CD4-positive, CD25-positive, alpha-beta regulatory T cell (primary cell): ENCODE measurements at regions not wholly inside any gene's neighbourhood (a gene's known extent, or its start where the extent isn't known, plus 50 kb on each side); places are given as distances from the start of the nearest gene placed in this dataset.

ENCODE experiments used
- ATAC-seq, 2 donors: fragments of 150-1000 bp; cut with Tn5 transposase; one replicate each; pipeline ENCODE4 v1.10.0; 2021; ENCODE audit warnings: low read depth in 2 of 2, moderate number of reproducible peaks in 2 of 2, moderate library complexity in 1 of 2
- DNase-seq, 3 donors: peaks; one replicate each; pipeline versions ENCODE4 v3.0.0 to v3.0.0-alpha.2; 2012 to 2022; ENCODE audit warnings: mixed read lengths in 1 of 3
- H3K27ac ChIP-seq: one replicate; pipeline ENCODE4 v1.7.0; 2013; ENCODE audit warnings: mild to moderate bottlenecking, low read length; ENCODE audit not compliant: insufficient read depth, poor library complexity, severe bottlenecking
- H3K27me3 ChIP-seq: one replicate; pipeline ENCODE4 v1.7.0; 2013; ENCODE audit warnings: low read length; ENCODE audit not compliant: control insufficient read depth, insufficient read depth
- H3K36me3 ChIP-seq: one replicate; pipeline ENCODE4 v1.7.0; 2013; ENCODE audit warnings: mild to moderate bottlenecking, low read length, moderate library complexity; ENCODE audit not compliant: control insufficient read depth, insufficient read depth
- H3K4me1 ChIP-seq: 2 replicates; pipeline ENCODE4 v1.7.0; 2013; ENCODE audit warnings: mild to moderate bottlenecking, low read length; ENCODE audit not compliant: insufficient read depth, control insufficient read depth, poor library complexity, severe bottlenecking
- H3K4me3 ChIP-seq: one replicate; pipeline ENCODE4 v1.7.0; 2013; ENCODE audit warnings: low read depth, mild to moderate bottlenecking, low read length, moderate library complexity
- H3K9me3 ChIP-seq, 2 experiments: 1 replicate in 1 of 2; 2 replicates in 1 of 2; pipeline ENCODE4 v1.7.0; 2013; ENCODE audit warnings: low read length in 2 of 2, mild to moderate bottlenecking in 1 of 2, moderate library complexity in 1 of 2; ENCODE audit not compliant: control insufficient read depth in 2 of 2
- H3K27ac Mint-ChIP-seq, 3 donors: one replicate each; pipeline ENCODE4 v1.8.0; 2020 to 2022; ENCODE audit warnings: mild to moderate bottlenecking in 3 of 3, mixed read lengths in 3 of 3, moderate library complexity in 2 of 3
- H3K27me3 Mint-ChIP-seq: one replicate; pipeline ENCODE4 v1.8.0; 2022; ENCODE audit warnings: mild to moderate bottlenecking, mixed read lengths
- H3K36me3 Mint-ChIP-seq: one replicate; pipeline ENCODE4 v1.8.0; 2020; ENCODE audit warnings: mixed read lengths
- H3K4me1 Mint-ChIP-seq, 4 donors: one replicate each; pipeline ENCODE4 v1.8.0; 2020 to 2022; ENCODE audit warnings: mixed read lengths in 4 of 4, mild to moderate bottlenecking in 1 of 4
- H3K4me3 Mint-ChIP-seq, 4 donors: one replicate each; pipeline ENCODE4 v1.8.0; 2020 to 2022; ENCODE audit warnings: mild to moderate bottlenecking in 4 of 4, mixed read lengths in 4 of 4, moderate library complexity in 3 of 4
- H3K9me3 Mint-ChIP-seq, 7 donors: one replicate each; pipeline ENCODE4 v1.8.0; 2020 to 2022; ENCODE audit warnings: mixed read lengths in 7 of 7, mild to moderate bottlenecking in 3 of 7, moderate library complexity in 2 of 7

GRCh38 chr16:65789161-65789945 is 577.1 kb upstream of the CDH5 start:
- no peaks in the 10 kb centered on the region for H3K27me3 Mint-ChIP-seq
- H3K27ac Mint-ChIP-seq, result no peak overlapping the region
- H3K4me1 Mint-ChIP-seq, result no peaks in the 10 kb centered on the region
- H3K36me3 Mint-ChIP-seq, result no peaks in the 10 kb centered on the region
- no peak for DNase-seq
- ATAC-seq, result no peak
- Histone ChIP-seq H3K27me3 (no peaks in the 10 kb centered on the region), H3K4me3 (no peak overlapping the region), H3K9me3 (no peaks in the 10 kb centered on the region), H3K4me1 (no peaks in the 10 kb centered on the region), H3K27ac (no peak overlapping the region), H3K36me3 (no peaks in the 10 kb centered on the region)
- H3K9me3 Mint-ChIP-seq, result peaks cover 0 to 2% (median 0%) of the 10 kb centered on the region in 7 donors
- no peak overlapping the region for H3K4me3 Mint-ChIP-seq

GRCh38 chr16:65788434-65789140 is 577.9 kb upstream of the CDH5 start:
- Histone ChIP-seq H3K27me3 (no peaks in the 10 kb centered on the region), H3K36me3 (no peaks in the 10 kb centered on the region), H3K4me3 (no peak overlapping the region), H3K4me1 (no peaks in the 10 kb centered on the region), H3K9me3 (no peaks in the 10 kb centered on the region), H3K27ac (no peak overlapping the region)
- Mint-ChIP-seq H3K9me3 (peaks cover 0 to 2% (median 0%) of the 10 kb centered on the region in 7 donors), H3K27me3 (no peaks in the 10 kb centered on the region), H3K4me1 (no peaks in the 10 kb centered on the region), H3K4me3 (no peak overlapping the region), H3K27ac (no peak overlapping the region), H3K36me3 (no peaks in the 10 kb centered on the region)
- DNase-seq, result no peak
- no peak for ATAC-seq

GRCh38 chr16:65787921-65788320 is 578.6 kb upstream of the CDH5 start:
- Mint-ChIP-seq H3K9me3 (peaks cover 0 to 2% (median 0%) of the 10 kb centered on the region in 7 donors), H3K27ac (no peak overlapping the region), H3K4me3 (no peak overlapping the region), H3K36me3 (no peaks in the 10 kb centered on the region), H3K27me3 (no peaks in the 10 kb centered on the region), H3K4me1 (no peaks in the 10 kb centered on the region)
- Histone ChIP-seq H3K27ac (no peak overlapping the region), H3K9me3 (no peaks in the 10 kb centered on the region), H3K4me3 (no peak overlapping the region), H3K27me3 (no peaks in the 10 kb centered on the region), H3K4me1 (no peaks in the 10 kb centered on the region), H3K36me3 (no peaks in the 10 kb centered on the region)
- no peak for ATAC-seq
- no peak for DNase-seq

GRCh38 chr16:65786916-65787315 is 579.6 kb upstream of the CDH5 start:
- Histone ChIP-seq H3K27me3 (no peaks in the 10 kb centered on the region), H3K36me3 (no peaks in the 10 kb centered on the region), H3K9me3 (no peaks in the 10 kb centered on the region), H3K4me1 (no peaks in the 10 kb centered on the region), H3K27ac (no peak overlapping the region), H3K4me3 (no peak overlapping the region)
- Mint-ChIP-seq H3K27ac (no peak overlapping the region), H3K9me3 (peaks cover 0 to 2% (median 0%) of the 10 kb centered on the region in 7 donors), H3K4me3 (no peak overlapping the region), H3K4me1 (no peaks in the 10 kb centered on the region), H3K36me3 (no peaks in the 10 kb centered on the region), H3K27me3 (no peaks in the 10 kb centered on the region)
- no peak for DNase-seq
- no peak for ATAC-seq

GRCh38 chr16:65783709-65784474 is 582.6 kb upstream of the CDH5 start:
- Mint-ChIP-seq H3K9me3 (peaks cover 0 to 6% (median 0%) of the 10 kb centered on the region in 7 donors), H3K27ac (no peak overlapping the region), H3K4me3 (no peak overlapping the region), H3K4me1 (no peaks in the 10 kb centered on the region), H3K36me3 (no peaks in the 10 kb centered on the region), H3K27me3 (no peaks in the 10 kb centered on the region)
- Histone ChIP-seq H3K4me3 (no peak overlapping the region), H3K27ac (no peak overlapping the region), H3K36me3 (no peaks in the 10 kb centered on the region), H3K9me3 (no peaks in the 10 kb centered on the region), H3K4me1 (no peaks in the 10 kb centered on the region), H3K27me3 (no peaks in the 10 kb centered on the region)
- DNase-seq, result no peak
- no peak for ATAC-seq

GRCh38 chr16:65782611-65783600 is 583.6 kb upstream of the CDH5 start:
- Histone ChIP-seq H3K36me3 (no peaks in the 10 kb centered on the region), H3K27me3 (no peaks in the 10 kb centered on the region), H3K4me1 (no peaks in the 10 kb centered on the region), H3K4me3 (no peak overlapping the region), H3K9me3 (no peaks in the 10 kb centered on the region), H3K27ac (no peak overlapping the region)
- no peak for DNase-seq
- H3K36me3 Mint-ChIP-seq, result no peaks in the 10 kb centered on the region
- no peaks in the 10 kb centered on the region for H3K27me3 Mint-ChIP-seq
- ATAC-seq, result no peak
- H3K4me3 Mint-ChIP-seq, result no peak overlapping the region
- H3K9me3 Mint-ChIP-seq, result peaks cover 0 to 6% (median 0%) of the 10 kb centered on the region in 7 donors
- no peak overlapping the region for H3K27ac Mint-ChIP-seq
- no peaks in the 10 kb centered on the region for H3K4me1 Mint-ChIP-seq

GRCh38 chr16:65781855-65782254 is 584.6 kb upstream of the CDH5 start:
- no peaks in the 10 kb centered on the region for H3K27me3 ChIP-seq
- no peaks in the 10 kb centered on the region for H3K4me1 Mint-ChIP-seq
- no peaks in the 10 kb centered on the region for H3K36me3 Mint-ChIP-seq
- H3K4me3 Mint-ChIP-seq, result peak overlapping the region in 1 of 4 donors; percentile 47
- DNase-seq (no peak), ATAC-seq (no peak)
- H3K4me3 ChIP-seq, result no peak overlapping the region
- no peaks in the 10 kb centered on the region for H3K36me3 ChIP-seq
- H3K4me1 ChIP-seq, result no peaks in the 10 kb centered on the region
- no peaks in the 10 kb centered on the region for H3K9me3 ChIP-seq
- H3K27ac Mint-ChIP-seq, result no peak overlapping the region
- H3K9me3 Mint-ChIP-seq, result peaks cover 0 to 8% (median 0%) of the 10 kb centered on the region in 7 donors
- H3K27me3 Mint-ChIP-seq, result no peaks in the 10 kb centered on the region
- no peak overlapping the region for H3K27ac ChIP-seq
